PC-9 (cell line): ENCODE measurements at regions not wholly inside any gene's neighbourhood (a gene's known extent, or its start where the extent isn't known, plus 50 kb on each side); places are given as distances from the start of the nearest gene placed in this dataset.
"Not testable (repeated sequence)": the region's sequence is repeated elsewhere in the genome, so short reads cannot be mapped to it uniquely, and the experiment has no call there.

Experiments used
- BruUV-seq: library from RNA; stranded (reverse); fragments of 400-500 nt; replicated peaks from 2 replicates; lab custom pipeline; 2021; lab: Mats Ljungman, UMichigan
- CTCF ChIA-PET: fragments of 300-600 bp; sonication (Branson Sonifier 250); formaldehyde crosslinking; loops from one replicate; lab custom pipeline; 2022; ENCODE audit warnings: antibody characterized with exemption; lab: Charles Lee
- POLR2A ChIA-PET: fragments of 300-600 bp; sonication (Branson Sonifier 250); formaldehyde crosslinking; loops from one replicate; lab custom pipeline; 2022; ENCODE audit warnings: antibody characterized with exemption; ENCODE audit not compliant: unreplicated experiment; lab: Charles Lee
- DNase-seq, 2 experiments: peaks; one replicate each; pipeline versions ENCODE4 v3.0.0 to v3.0.0-alpha.2; 2015 to 2022; ENCODE audit warnings: mixed read lengths in 1 of 2
- H2AFZ ChIP-seq: fragments of 200-600 bp; sonication (generic); 2 replicates; pipeline ENCODE4 v1.8.1; 2017; ENCODE audit warnings: antibody characterized with exemption
- H3F3A ChIP-seq: fragments of 200-600 bp; sonication (generic); 2 replicates; pipeline ENCODE4 v1.8.1; 2017; ENCODE audit warnings: antibody characterized with exemption, mild to moderate bottlenecking, low read depth; ENCODE audit not compliant: insufficient read depth
- H3K27ac ChIP-seq: fragments of 200-600 bp; sonication (generic); 2 replicates; pipeline ENCODE4 v1.6.1; 2016; ENCODE audit warnings: mixed run types
- H3K27me3 ChIP-seq: fragments of 200-600 bp; sonication (generic); 2 replicates; pipeline ENCODE4 v1.6.1; 2016; ENCODE audit warnings: low read depth, mixed run types; ENCODE audit not compliant: insufficient read depth
- H3K36me3 ChIP-seq: fragments of 200-600 bp; sonication (generic); 2 replicates; pipeline ENCODE4 v1.6.1; 2016; ENCODE audit warnings: low read depth, mixed run types
- H3K4me1 ChIP-seq: fragments of 200-600 bp; sonication (generic); replicated peaks from 2 replicates; pipeline ENCODE4 v1.6.1; 2016; ENCODE audit warnings: mixed run types; ENCODE audit not compliant: insufficient read depth
- H3K4me2 ChIP-seq: fragments of 200-600 bp; sonication (generic); 2 replicates; pipeline ENCODE4 v1.6.1; 2017; ENCODE audit warnings: mixed run types
- H3K4me3 ChIP-seq: fragments of 200-600 bp; sonication (generic); 2 replicates; pipeline ENCODE4 v1.6.1; 2016; ENCODE audit warnings: mixed run types
- H3K79me2 ChIP-seq: fragments of 200-600 bp; sonication (generic); 2 replicates; pipeline ENCODE4 v1.6.1; 2017; ENCODE audit warnings: low read depth, mixed run types
- H3K9me2 ChIP-seq: fragments of 200-600 bp; sonication (generic); 2 replicates; pipeline ENCODE4 v1.8.1; 2017; ENCODE audit warnings: mild to moderate bottlenecking; ENCODE audit not compliant: insufficient read depth
- H3K9me3 ChIP-seq: fragments of 200-600 bp; sonication (generic); 2 replicates; pipeline ENCODE4 v1.8.1; 2016; ENCODE audit warnings: low read depth; ENCODE audit not compliant: insufficient read depth
- H4K20me1 ChIP-seq: fragments of 200-600 bp; sonication (generic); 2 replicates; pipeline ENCODE4 v1.8.1; 2017; ENCODE audit not compliant: insufficient read depth
- CTCF ChIP-seq: fragments of 200-600 bp; sonication (generic); conservative IDR thresholded peaks from 2 replicates; pipeline ENCODE4 v1.6.1; 2017; ENCODE audit warnings: mixed run types, antibody characterized with exemption, mild to moderate bottlenecking, moderate library complexity
- EZH2 ChIP-seq: fragments of 200-600 bp; sonication (generic); IDR thresholded peaks from 2 replicates; pipeline ENCODE4 v1.8.0; 2017; ENCODE audit warnings: antibody characterized with exemption, low read depth
- intact Hi-C: fragments of 100-400 bp; cut with micrococcal nuclease; formaldehyde crosslinking; loops from one replicate; pipeline ENCODE4 v1.10.0; 2022; ENCODE audit not compliant: unreplicated experiment

GRCh38 chr5:100079163-100079562, 456.0 kb upstream of the FAM174A start:
- POLR2A ChIA-PET, H3K4me1 ChIP-seq, H3K4me3 ChIP-seq, H3K36me3 ChIP-seq, H3K79me2 ChIP-seq, H3K27me3 ChIP-seq, DNase-seq, H3K9me3 ChIP-seq, H3K4me2 ChIP-seq, H2AFZ ChIP-seq, H4K20me1 ChIP-seq, H3F3A ChIP-seq, intact Hi-C loops, H3K27ac ChIP-seq, BruUV-seq, CTCF ChIA-PET, H3K9me2 ChIP-seq: not testable (repeated sequence)

GRCh38 chr5:100066020-100066419, 469.2 kb upstream of the FAM174A start:
- H2AFZ ChIP-seq, H3K4me3 ChIP-seq, H3K9me3 ChIP-seq, H3K4me2 ChIP-seq, DNase-seq, H3K79me2 ChIP-seq, BruUV-seq, intact Hi-C loops, H3K27ac ChIP-seq, H4K20me1 ChIP-seq, H3K4me1 ChIP-seq, H3K36me3 ChIP-seq, H3K9me2 ChIP-seq, POLR2A ChIA-PET, CTCF ChIA-PET, H3K27me3 ChIP-seq, H3F3A ChIP-seq: not testable (repeated sequence)

GRCh38 chr5:100043475-100043874, 491.7 kb upstream of the FAM174A start:
- ChIA-PET POLR2A (no interaction called here), CTCF (no interaction called here)
- H3K27me3 ChIP-seq, result no peaks in the 10 kb centered on the region
- no peak for DNase-seq
- H3F3A ChIP-seq, result no peaks in the 10 kb centered on the region
- no peaks in the 10 kb centered on the region for H4K20me1 ChIP-seq
- H3K27ac ChIP-seq, result no peak overlapping the region
- no peaks in the 10 kb centered on the region for H3K9me2 ChIP-seq
- H3K4me2 ChIP-seq, result no peak overlapping the region
- H3K4me3 ChIP-seq, result no peak overlapping the region
- TF ChIP-seq CTCF, result no peak
- TF ChIP-seq EZH2, result no peak
- H3K36me3 ChIP-seq, result no peaks in the 10 kb centered on the region
- H3K79me2 ChIP-seq, result no peaks in the 10 kb centered on the region
- intact Hi-C loops, result no loop called here
- no peaks in the 10 kb centered on the region for H3K4me1 ChIP-seq
- no peak overlapping the region for H2AFZ ChIP-seq
- H3K9me3 ChIP-seq, result no peaks in the 10 kb centered on the region
- no TSS peak for BruUV-seq

- no peaks in the 10 kb centered on the region for H3K27me3 ChIP-seq
- no peak overlapping the region for H2AFZ ChIP-seq
- H3F3A ChIP-seq, result no peaks in the 10 kb centered on the region
- no peak overlapping the region for H3K27ac ChIP-seq
- no peaks in the 10 kb centered on the region for H3K4me1 ChIP-seq
- no peaks in the 10 kb centered on the region for H3K36me3 ChIP-seq
- DNase-seq, result no peak
- H3K79me2 ChIP-seq, result no peaks in the 10 kb centered on the region
- H4K20me1 ChIP-seq, result no peaks in the 10 kb centered on the region
- intact Hi-C loops, result no loop called here
- no TSS peak for BruUV-seq
- TF ChIP-seq EZH2 (no peak), CTCF (no peak)
- ChIA-PET CTCF (no interaction called here), POLR2A (interaction anchor here (0.5 kb wide), 1 partner anchor 1090 kb away, joined by 4 read pairs; no protein-coding TSS in a partner anchor)
- H3K9me2 ChIP-seq, result no peaks in the 10 kb centered on the region
- H3K4me3 ChIP-seq, result no peak overlapping the region
- H3K9me3 ChIP-seq, result no peaks in the 10 kb centered on the region
- no peak overlapping the region for H3K4me2 ChIP-seq
Measured at GRCh38 chr5:100026606-100027005, 508.6 kb upstream of the FAM174A start.
